ENCODE measurements at regions not wholly inside any gene's neighbourhood (a gene's known extent, or its start where the extent isn't known, plus 50 kb on each side); places are given as distances from the start of the nearest gene placed in this dataset.
"Not testable (repeated sequence)": the region's sequence is repeated elsewhere in the genome, so short reads cannot be mapped to it uniquely, and the experiment has no call there.

GRCh38 chr7:156014201-156014600, 201.9 kb upstream of the SHH start:
- Histone ChIP-seq H3K4me3 (no peak overlapping the region), H3K27me3 (no peaks in the 10 kb centered on the region), H3K9me3 (peaks cover 0 to 2% of the 10 kb centered on the region in 2 donors), H3K4me1 (no peaks in the 10 kb centered on the region), H3K36me3 (no peaks in the 10 kb centered on the region), H3K27ac (no peak overlapping the region)
- no peak for DNase-seq (ENCODE audit: low spot score in 2 of 2)
- no peak for TF ChIP-seq CTCF (IDR thresholded peaks at IDR 0.05)
- intact Hi-C loops (cut with DNase I): no loop called here

- no peaks in the 10 kb centered on the region for H3K36me3 ChIP-seq
- H3K27ac ChIP-seq: no peak overlapping the region
- H3K4me1 ChIP-seq: no peaks in the 10 kb centered on the region
- intact Hi-C loops (cut with DNase I): no loop called here
- no peaks in the 10 kb centered on the region for H3K27me3 ChIP-seq
- no peak overlapping the region for H3K4me3 ChIP-seq
- TF ChIP-seq CTCF (IDR thresholded peaks at IDR 0.05): no peak
- no peak for DNase-seq (ENCODE audit: low spot score in 2 of 2)
- H3K9me3 ChIP-seq: no peaks in the 10 kb centered on the region
These were observed 200.1 kb upstream of the SHH start for GRCh38 chr7:156012412-156012811.

- TF ChIP-seq CTCF (IDR thresholded peaks at IDR 0.05): no peak
- Histone ChIP-seq H3K4me1 (no peaks in the 10 kb centered on the region), H3K9me3 (no peaks in the 10 kb centered on the region), H3K36me3 (no peaks in the 10 kb centered on the region), H3K27me3 (no peaks in the 10 kb centered on the region), H3K27ac (no peak overlapping the region), H3K4me3 (no peak overlapping the region)
- no peak for DNase-seq (ENCODE audit: low spot score in 2 of 2)
- intact Hi-C loops (cut with DNase I): no loop called here
These were observed 197.3 kb upstream of the SHH start for GRCh38 chr7:156009569-156009968.

GRCh38 chr7:156006876-156007275, 194.6 kb upstream of the SHH start:
- intact Hi-C loops (cut with DNase I); H3K27me3 ChIP-seq; H3K4me1 ChIP-seq; H3K9me3 ChIP-seq; H3K4me3 ChIP-seq; H3K36me3 ChIP-seq; H3K27ac ChIP-seq; DNase-seq (ENCODE audit: low spot score in 2 of 2): not testable (repeated sequence)

- intact Hi-C loops (cut with DNase I): no loop called here
- Histone ChIP-seq H3K27me3 (no peaks in the 10 kb centered on the region), H3K4me1 (no peaks in the 10 kb centered on the region), H3K27ac (no peak overlapping the region), H3K4me3 (no peak overlapping the region), H3K9me3 (no peaks in the 10 kb centered on the region), H3K36me3 (no peaks in the 10 kb centered on the region)
- DNase-seq (ENCODE audit: low spot score in 2 of 2): no peak
- no peak for TF ChIP-seq CTCF (IDR thresholded peaks at IDR 0.05)
These were observed 193.8 kb upstream of the SHH start for GRCh38 chr7:156006024-156006423.

- intact Hi-C loops (cut with DNase I): no loop called here
- no peak overlapping the region for H3K4me3 ChIP-seq
- no peaks in the 10 kb centered on the region for H3K9me3 ChIP-seq
- no peaks in the 10 kb centered on the region for H3K27me3 ChIP-seq
- DNase-seq (ENCODE audit: low spot score in 2 of 2): no peak
- no peaks in the 10 kb centered on the region for H3K4me1 ChIP-seq
- no peak overlapping the region for H3K27ac ChIP-seq
- H3K36me3 ChIP-seq: no peaks in the 10 kb centered on the region
- TF ChIP-seq CTCF (IDR thresholded peaks at IDR 0.05): no peak
These were observed 193.0 kb upstream of the SHH start for GRCh38 chr7:156005202-156005691.
